HEK293 (cell line): ENCODE measurements at regions not wholly inside any gene's neighbourhood (a gene's known extent, or its start where the extent isn't known, plus 50 kb on each side); places are given as distances from the start of the nearest gene placed in this dataset.

Experiments
- CTCF ChIA-PET: fragments of 350-600 bp; formaldehyde crosslinking; extraction: SDS; loops from one replicate; lab custom pipeline; 2021; ENCODE audit warnings: antibody characterized with exemption; lab: Yijun Ruan, JAX
- POLR2A ChIA-PET: fragments of 300-600 bp; formaldehyde crosslinking; extraction: SDS; loops from one replicate; lab custom pipeline; 2020; ENCODE audit warnings: antibody characterized with exemption, inconsistent platforms; lab: Yijun Ruan, JAX
- H3K27ac ChIP-seq: fragments of 200-500 bp; sonication (Bioruptor generic); 2 replicates; pipeline ENCODE4 v1.5.1; 2014; ENCODE audit warnings: low read depth, low read length, control low read depth, inconsistent platforms; ENCODE audit errors: extremely low read depth
- H3K36me3 ChIP-seq, 2 experiments: fragments of 200-500 bp in 1 of 2; sonication (Bioruptor generic) in 1 of 2; 1 replicate in 1 of 2; 2 replicates in 1 of 2; pipeline ENCODE4 v1.5.1; 2014 to 2017; ENCODE audit warnings: inconsistent platforms in 2 of 2, low read length in 2 of 2; ENCODE audit not compliant: control insufficient read depth in 2 of 2, insufficient read depth in 1 of 2
- H3K4me1 ChIP-seq: fragments of 200-500 bp; sonication (Bioruptor generic); 2 replicates; pipeline ENCODE4 v1.5.1; 2014; ENCODE audit warnings: mild to moderate bottlenecking, low read length, inconsistent platforms; ENCODE audit not compliant: control insufficient read depth, insufficient read depth
- H3K4me3 ChIP-seq: 2 replicates; pipeline ENCODE4 v1.5.1; 2011; ENCODE audit warnings: low read depth, mild to moderate bottlenecking, control low read depth, low read length, moderate library complexity
- H3K9me3 ChIP-seq: fragments of 200-500 bp; sonication (Bioruptor generic); 2 replicates; pipeline ENCODE4 v1.5.1; 2014; ENCODE audit warnings: low read depth, low read length, inconsistent platforms; ENCODE audit not compliant: control insufficient read depth, insufficient read depth
- BCL11B ChIP-seq: fragments of 450-650 bp; formaldehyde crosslinking; IDR thresholded peaks from 2 replicates; pipeline ENCODE4 v1.5.1; 2016; ENCODE audit warnings: low read depth, missing biosample characterization, missing genetic modification characterization
- EGR2 ChIP-seq: fragments of 450-650 bp; formaldehyde crosslinking; IDR thresholded peaks from 2 replicates; pipeline ENCODE4 v1.5.1; 2016; ENCODE audit warnings: low read depth, missing biosample characterization, missing genetic modification characterization
- KLF10 ChIP-seq: fragments of 450-650 bp; IDR thresholded peaks from 2 replicates; pipeline ENCODE4 v1.5.1; 2018; ENCODE audit warnings: missing biosample characterization, mild to moderate bottlenecking, missing genetic modification characterization
- PRDM1 ChIP-seq: fragments of 450-650 bp; formaldehyde crosslinking; IDR thresholded peaks from 2 replicates; pipeline ENCODE4; 2016; ENCODE audit warnings: missing biosample characterization, missing genetic modification characterization
- SP2 ChIP-seq: fragments of 450-650 bp; formaldehyde crosslinking; IDR thresholded peaks from 2 replicates; pipeline ENCODE4 v1.5.1; 2016; ENCODE audit warnings: missing biosample characterization, missing genetic modification characterization
- YY2 ChIP-seq: fragments of 450-650 bp; formaldehyde crosslinking; IDR thresholded peaks from 2 replicates; pipeline ENCODE4 v1.5.1; 2016; ENCODE audit warnings: missing biosample characterization, missing genetic modification characterization
- ZBTB20 ChIP-seq: fragments of 450-650 bp; formaldehyde crosslinking; IDR thresholded peaks from 2 replicates; pipeline ENCODE4 v1.5.1; 2016; ENCODE audit warnings: missing biosample characterization, missing genetic modification characterization
- ZBTB21 ChIP-seq: fragments of 450-650 bp; formaldehyde crosslinking; IDR thresholded peaks from 2 replicates; pipeline ENCODE4 v1.5.1; 2017; ENCODE audit warnings: missing biosample characterization, missing genetic modification characterization
- ZFP3 ChIP-seq: fragments of 450-650 bp; formaldehyde crosslinking; IDR thresholded peaks from 2 replicates; pipeline ENCODE4 v1.5.1; 2016; ENCODE audit warnings: low read depth, missing biosample characterization, missing genetic modification characterization
- ZIC2 ChIP-seq: fragments of 450-650 bp; formaldehyde crosslinking; IDR thresholded peaks from 2 replicates; pipeline ENCODE4 v1.5.1; 2016; ENCODE audit warnings: missing biosample characterization, missing genetic modification characterization
- ZNF10 ChIP-seq: fragments of 450-650 bp; formaldehyde crosslinking; IDR thresholded peaks from 2 replicates; pipeline ENCODE4 v1.5.1; 2017; ENCODE audit warnings: missing biosample characterization, missing genetic modification characterization
- ZNF138 ChIP-seq: fragments of 450-650 bp; formaldehyde crosslinking; IDR thresholded peaks from 2 replicates; pipeline ENCODE4 v1.5.1; 2016; ENCODE audit warnings: missing biosample characterization, missing genetic modification characterization, borderline replicate concordance
- ZNF146 ChIP-seq: fragments of 450-650 bp; formaldehyde crosslinking; IDR thresholded peaks from 2 replicates; pipeline ENCODE4 v1.5.1; 2016; ENCODE audit warnings: missing biosample characterization, missing genetic modification characterization
- ZNF2 ChIP-seq: fragments of 450-650 bp; formaldehyde crosslinking; IDR thresholded peaks from 2 replicates; pipeline ENCODE4 v1.5.1; 2016; ENCODE audit warnings: missing biosample characterization, missing genetic modification characterization
- ZNF274 ChIP-seq, 2 experiments: fragments of 200-500 bp in 1 of 2; fragments of 450-650 bp in 1 of 2; sonication (Bioruptor generic) in 1 of 2; formaldehyde crosslinking in 1 of 2; IDR thresholded peaks; 2 replicates each; pipeline versions ENCODE4 v1.5.1 to v1.6.1; 2014 to 2016; ENCODE audit warnings: borderline replicate concordance in 1 of 2, inconsistent platforms in 1 of 2, low read length in 1 of 2, missing biosample characterization in 1 of 2, missing genetic modification characterization in 1 of 2
- ZNF324 ChIP-seq: fragments of 450-650 bp; formaldehyde crosslinking; IDR thresholded peaks from 2 replicates; pipeline ENCODE4 v1.5.1; 2016; ENCODE audit warnings: missing biosample characterization, missing genetic modification characterization
- ZNF394 ChIP-seq: fragments of 450-650 bp; formaldehyde crosslinking; IDR thresholded peaks from 2 replicates; pipeline ENCODE4 v1.5.1; 2016; ENCODE audit warnings: missing biosample characterization, missing genetic modification characterization, mild to moderate bottlenecking, moderate library complexity, borderline replicate concordance
- ZNF510 ChIP-seq: fragments of 450-650 bp; formaldehyde crosslinking; IDR thresholded peaks from 2 replicates; pipeline ENCODE4 v1.5.1; 2018; ENCODE audit warnings: mild to moderate bottlenecking, missing genetic modification characterization, missing biosample characterization; ENCODE audit not compliant: insufficient replicate concordance
- ZNF558 ChIP-seq: fragments of 450-650 bp; formaldehyde crosslinking; IDR thresholded peaks from 2 replicates; pipeline ENCODE4 v1.5.1; 2016; ENCODE audit warnings: missing biosample characterization, missing genetic modification characterization
- ZNF658 ChIP-seq: fragments of 450-650 bp; formaldehyde crosslinking; IDR thresholded peaks from 2 replicates; pipeline ENCODE4; 2016; ENCODE audit warnings: missing biosample characterization, missing genetic modification characterization
- ZNF677 ChIP-seq: fragments of 450-650 bp; IDR thresholded peaks from 2 replicates; pipeline ENCODE4 v1.5.0; 2018; ENCODE audit warnings: missing biosample characterization, mild to moderate bottlenecking, missing genetic modification characterization, moderate library complexity
- ZNF843 ChIP-seq: fragments of 450-650 bp; formaldehyde crosslinking; IDR thresholded peaks from 2 replicates; pipeline ENCODE4 v1.5.1; 2016; ENCODE audit warnings: missing biosample characterization, missing genetic modification characterization
- TF ChIP-seq, protein P1 (sequence below): fragments of 450-650 bp; formaldehyde crosslinking; IDR thresholded peaks from 2 replicates; pipeline ENCODE4 v1.5.1; 2016; ENCODE audit warnings: missing biosample characterization, missing genetic modification characterization
- TF ChIP-seq, protein P2 (sequence below): fragments of 450-650 bp; formaldehyde crosslinking; IDR thresholded peaks from 2 replicates; pipeline ENCODE4 v1.5.1; 2016; ENCODE audit warnings: missing biosample characterization, missing genetic modification characterization, borderline replicate concordance
- TF ChIP-seq, protein P3 (sequence below): fragments of 450-650 bp; formaldehyde crosslinking; IDR thresholded peaks from 2 replicates; pipeline ENCODE4 v1.5.1; 2016; ENCODE audit warnings: missing biosample characterization, missing genetic modification characterization, low read depth
- TF ChIP-seq, protein P4 (sequence below): fragments of 450-650 bp; formaldehyde crosslinking; IDR thresholded peaks from 2 replicates; pipeline ENCODE4 v1.5.1; 2017; ENCODE audit warnings: missing biosample characterization, missing genetic modification characterization
- TF ChIP-seq, protein P5 (sequence below): fragments of 450-650 bp; formaldehyde crosslinking; IDR thresholded peaks from 2 replicates; pipeline ENCODE4 v1.5.1; 2017; ENCODE audit warnings: missing biosample characterization, missing genetic modification characterization

DNA sequence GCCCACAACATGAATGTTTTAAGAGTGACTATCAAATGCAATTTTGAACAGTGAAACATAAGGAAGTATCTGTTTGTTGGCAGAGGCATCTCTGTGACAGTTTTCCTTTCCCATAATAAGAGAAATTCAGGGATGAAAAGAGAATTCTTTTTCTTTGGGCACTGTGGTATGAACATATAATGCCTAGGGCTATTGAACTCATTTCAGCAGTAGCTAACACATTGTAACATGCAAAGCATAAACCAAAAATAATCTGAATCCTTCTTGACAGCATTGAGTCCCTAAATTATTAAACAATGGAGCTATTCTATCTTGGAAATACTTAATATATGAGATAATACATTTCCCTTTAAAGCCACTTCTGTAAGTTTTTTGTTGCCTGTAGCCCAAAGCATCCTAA lies 633.0 kb upstream of the B3GALT2 start:
- H3K4me3 ChIP-seq = no peak overlapping the region
- no peaks in the 10 kb centered on the region for H3K36me3 ChIP-seq
- CTCF ChIA-PET = no interaction called here
- TF ChIP-seq ZNF324 = no peak
- no peak for TF ChIP-seq ZNF2 (tag by site-specific recombination)
- TF ChIP-seq ZNF677 (tag by site-specific recombination) = no peak
- TF ChIP-seq ZNF510 (tag by site-specific recombination) = no peak
- TF ChIP-seq ZBTB21 = no peak
- no peak for TF ChIP-seq KLF10
- no peak for TF ChIP-seq SP2 (tag by site-specific recombination)
- TF ChIP-seq, protein P1, sequence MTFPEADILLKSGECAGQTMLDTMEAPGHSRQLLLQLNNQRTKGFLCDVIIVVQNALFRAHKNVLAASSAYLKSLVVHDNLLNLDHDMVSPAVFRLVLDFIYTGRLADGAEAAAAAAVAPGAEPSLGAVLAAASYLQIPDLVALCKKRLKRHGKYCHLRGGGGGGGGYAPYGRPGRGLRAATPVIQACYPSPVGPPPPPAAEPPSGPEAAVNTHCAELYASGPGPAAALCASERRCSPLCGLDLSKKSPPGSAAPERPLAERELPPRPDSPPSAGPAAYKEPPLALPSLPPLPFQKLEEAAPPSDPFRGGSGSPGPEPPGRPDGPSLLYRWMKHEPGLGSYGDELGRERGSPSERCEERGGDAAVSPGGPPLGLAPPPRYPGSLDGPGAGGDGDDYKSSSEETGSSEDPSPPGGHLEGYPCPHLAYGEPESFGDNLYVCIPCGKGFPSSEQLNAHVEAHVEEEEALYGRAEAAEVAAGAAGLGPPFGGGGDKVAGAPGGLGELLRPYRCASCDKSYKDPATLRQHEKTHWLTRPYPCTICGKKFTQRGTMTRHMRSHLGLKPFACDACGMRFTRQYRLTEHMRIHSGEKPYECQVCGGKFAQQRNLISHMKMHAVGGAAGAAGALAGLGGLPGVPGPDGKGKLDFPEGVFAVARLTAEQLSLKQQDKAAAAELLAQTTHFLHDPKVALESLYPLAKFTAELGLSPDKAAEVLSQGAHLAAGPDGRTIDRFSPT (tag by site-specific recombination) = no peak
- TF ChIP-seq ZNF138 = no peak
- no peak for TF ChIP-seq ZNF10 (tag by site-specific recombination)
- no peak for TF ChIP-seq ZBTB20 (tag by site-specific recombination)
- TF ChIP-seq, protein P2, sequence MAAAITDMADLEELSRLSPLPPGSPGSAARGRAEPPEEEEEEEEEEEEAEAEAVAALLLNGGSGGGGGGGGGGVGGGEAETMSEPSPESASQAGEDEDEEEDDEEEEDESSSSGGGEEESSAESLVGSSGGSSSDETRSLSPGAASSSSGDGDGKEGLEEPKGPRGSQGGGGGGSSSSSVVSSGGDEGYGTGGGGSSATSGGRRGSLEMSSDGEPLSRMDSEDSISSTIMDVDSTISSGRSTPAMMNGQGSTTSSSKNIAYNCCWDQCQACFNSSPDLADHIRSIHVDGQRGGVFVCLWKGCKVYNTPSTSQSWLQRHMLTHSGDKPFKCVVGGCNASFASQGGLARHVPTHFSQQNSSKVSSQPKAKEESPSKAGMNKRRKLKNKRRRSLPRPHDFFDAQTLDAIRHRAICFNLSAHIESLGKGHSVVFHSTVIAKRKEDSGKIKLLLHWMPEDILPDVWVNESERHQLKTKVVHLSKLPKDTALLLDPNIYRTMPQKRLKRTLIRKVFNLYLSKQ (tag by site-specific recombination) = no peak
- no peak for TF ChIP-seq PRDM1 (tag by site-specific recombination)
- no peak for TF ChIP-seq ZNF658 (tag by site-specific recombination)
- no peaks in the 10 kb centered on the region for H3K4me1 ChIP-seq
- H3K27ac ChIP-seq = no peak overlapping the region
- POLR2A ChIA-PET = no interaction called here
- no peaks in the 10 kb centered on the region for H3K9me3 ChIP-seq

DNA sequence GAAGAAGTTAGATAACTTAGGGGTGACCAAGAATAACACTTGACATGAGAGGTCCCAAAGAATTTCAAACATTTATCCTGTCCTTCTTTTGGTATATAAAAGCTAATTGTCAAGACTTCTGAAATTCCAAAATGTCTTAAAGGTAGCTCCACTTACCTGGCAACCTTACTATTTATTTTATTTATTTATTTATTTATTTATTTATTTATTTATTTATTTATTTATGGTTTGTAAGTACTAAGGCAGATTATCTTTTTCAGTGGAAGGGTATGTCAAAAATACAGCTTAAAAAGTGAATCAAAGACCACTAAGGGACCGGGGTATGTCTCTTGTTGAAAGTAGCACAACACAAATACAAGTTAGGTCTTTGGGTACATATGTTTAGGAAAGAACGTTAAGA lies 620.8 kb upstream of the B3GALT2 start:
- ChIA-PET CTCF (interaction anchor here (0.6 kb wide), 1 partner anchor 663 kb away, joined by 4 read pairs; no protein-coding TSS in a partner anchor), POLR2A (no interaction called here)
- no peak overlapping the region for H3K4me3 ChIP-seq
- H3K9me3 ChIP-seq = no peaks in the 10 kb centered on the region
- no peaks in the 10 kb centered on the region for H3K4me1 ChIP-seq
- H3K27ac ChIP-seq = no peak overlapping the region
- no peaks in the 10 kb centered on the region for H3K36me3 ChIP-seq
- TF ChIP-seq KLF10 (no peak), BCL11B (tag by site-specific recombination) (no peak), ZNF394 (tag by site-specific recombination) (peak; percentile 59; the same call in 1 of the 2 replicates), ZNF558 (tag by site-specific recombination) (no peak), ZNF274 (IDR thresholded peaks at IDR 0.05; ENCODE audit: low read length) (no peak), ZNF274 (tag by site-specific recombination; IDR thresholded peaks at IDR 0.05; ENCODE audit: borderline replicate concordance) (no peak), ZIC2 (tag by site-specific recombination) (no peak), ZNF843 (no peak), ZFP3 (tag by site-specific recombination) (no peak), EGR2 (tag by site-specific recombination) (no peak), YY2 (tag by site-specific recombination) (no peak), ZNF138 (no peak), ZNF146 (no peak)
- TF ChIP-seq, protein P3, sequence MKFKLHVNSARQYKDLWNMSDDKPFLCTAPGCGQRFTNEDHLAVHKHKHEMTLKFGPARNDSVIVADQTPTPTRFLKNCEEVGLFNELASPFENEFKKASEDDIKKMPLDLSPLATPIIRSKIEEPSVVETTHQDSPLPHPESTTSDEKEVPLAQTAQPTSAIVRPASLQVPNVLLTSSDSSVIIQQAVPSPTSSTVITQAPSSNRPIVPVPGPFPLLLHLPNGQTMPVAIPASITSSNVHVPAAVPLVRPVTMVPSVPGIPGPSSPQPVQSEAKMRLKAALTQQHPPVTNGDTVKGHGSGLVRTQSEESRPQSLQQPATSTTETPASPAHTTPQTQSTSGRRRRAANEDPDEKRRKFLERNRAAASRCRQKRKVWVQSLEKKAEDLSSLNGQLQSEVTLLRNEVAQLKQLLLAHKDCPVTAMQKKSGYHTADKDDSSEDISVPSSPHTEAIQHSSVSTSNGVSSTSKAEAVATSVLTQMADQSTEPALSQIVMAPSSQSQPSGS = no peak
- TF ChIP-seq, protein P4, sequence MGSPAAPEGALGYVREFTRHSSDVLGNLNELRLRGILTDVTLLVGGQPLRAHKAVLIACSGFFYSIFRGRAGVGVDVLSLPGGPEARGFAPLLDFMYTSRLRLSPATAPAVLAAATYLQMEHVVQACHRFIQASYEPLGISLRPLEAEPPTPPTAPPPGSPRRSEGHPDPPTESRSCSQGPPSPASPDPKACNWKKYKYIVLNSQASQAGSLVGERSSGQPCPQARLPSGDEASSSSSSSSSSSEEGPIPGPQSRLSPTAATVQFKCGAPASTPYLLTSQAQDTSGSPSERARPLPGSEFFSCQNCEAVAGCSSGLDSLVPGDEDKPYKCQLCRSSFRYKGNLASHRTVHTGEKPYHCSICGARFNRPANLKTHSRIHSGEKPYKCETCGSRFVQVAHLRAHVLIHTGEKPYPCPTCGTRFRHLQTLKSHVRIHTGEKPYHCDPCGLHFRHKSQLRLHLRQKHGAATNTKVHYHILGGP (tag by site-specific recombination) = no peak
- TF ChIP-seq, protein P5, sequence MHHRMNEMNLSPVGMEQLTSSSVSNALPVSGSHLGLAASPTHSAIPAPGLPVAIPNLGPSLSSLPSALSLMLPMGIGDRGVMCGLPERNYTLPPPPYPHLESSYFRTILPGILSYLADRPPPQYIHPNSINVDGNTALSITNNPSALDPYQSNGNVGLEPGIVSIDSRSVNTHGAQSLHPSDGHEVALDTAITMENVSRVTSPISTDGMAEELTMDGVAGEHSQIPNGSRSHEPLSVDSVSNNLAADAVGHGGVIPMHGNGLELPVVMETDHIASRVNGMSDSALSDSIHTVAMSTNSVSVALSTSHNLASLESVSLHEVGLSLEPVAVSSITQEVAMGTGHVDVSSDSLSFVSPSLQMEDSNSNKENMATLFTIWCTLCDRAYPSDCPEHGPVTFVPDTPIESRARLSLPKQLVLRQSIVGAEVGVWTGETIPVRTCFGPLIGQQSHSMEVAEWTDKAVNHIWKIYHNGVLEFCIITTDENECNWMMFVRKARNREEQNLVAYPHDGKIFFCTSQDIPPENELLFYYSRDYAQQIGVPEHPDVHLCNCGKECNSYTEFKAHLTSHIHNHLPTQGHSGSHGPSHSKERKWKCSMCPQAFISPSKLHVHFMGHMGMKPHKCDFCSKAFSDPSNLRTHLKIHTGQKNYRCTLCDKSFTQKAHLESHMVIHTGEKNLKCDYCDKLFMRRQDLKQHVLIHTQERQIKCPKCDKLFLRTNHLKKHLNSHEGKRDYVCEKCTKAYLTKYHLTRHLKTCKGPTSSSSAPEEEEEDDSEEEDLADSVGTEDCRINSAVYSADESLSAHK = no peak
